Mesothelial cell of epicardium (in vitro differentiated cells): ENCODE measurements at regions not wholly inside any gene's neighbourhood (a gene's known extent, or its start where the extent isn't known, plus 50 kb on each side); places are given as distances from the start of the nearest gene placed in this dataset.
"Not testable (repeated sequence)": the region's sequence is repeated elsewhere in the genome, so short reads cannot be mapped to it uniquely, and the experiment has no call there.

Experiments
- DNase-seq, 2 experiments: peaks; one replicate each; pipeline ENCODE4 v3.0.0; 2021; ENCODE audit warnings: low spot score in 2 of 2; ENCODE audit not compliant: unreplicated experiment in 2 of 2
- H3K27ac Mint-ChIP-seq: 2 replicates; pipeline ENCODE4 v1.8.0; 2021; ENCODE audit warnings: mixed read lengths
- H3K27me3 Mint-ChIP-seq: 2 replicates; pipeline ENCODE4 v1.8.0; 2021; ENCODE audit warnings: low read depth, mixed read lengths
- H3K36me3 Mint-ChIP-seq: 2 replicates; pipeline ENCODE4 v1.8.0; 2021; ENCODE audit warnings: mixed read lengths
- H3K4me1 Mint-ChIP-seq: 2 replicates; pipeline ENCODE4 v1.8.0; 2021; ENCODE audit warnings: mixed read lengths
- H3K4me3 Mint-ChIP-seq: 2 replicates; pipeline ENCODE4 v1.8.0; 2021; ENCODE audit warnings: mild to moderate bottlenecking, moderate library complexity, mixed read lengths
- H3K9me3 Mint-ChIP-seq: 2 replicates; pipeline ENCODE4 v1.8.0; 2021; ENCODE audit warnings: mixed read lengths
- CTCF ChIP-seq: fragments of 200-600 bp; sonication (generic); IDR thresholded peaks from one replicate; pipeline ENCODE4 v1.5.0; 2021; ENCODE audit warnings: antibody characterized with exemption; ENCODE audit not compliant: unreplicated experiment

- Mint-ChIP-seq H3K27ac (no peak overlapping the region), H3K27me3 (no peaks in the 10 kb centered on the region), H3K4me1 (peaks cover 17% of the 10 kb centered on the region), H3K9me3 (no peaks in the 10 kb centered on the region), H3K4me3 (no peak overlapping the region), H3K36me3 (no peaks in the 10 kb centered on the region)
- no peak for DNase-seq
- no peak for TF ChIP-seq CTCF
These were observed 152.0 kb upstream of the PTPN1 start for GRCh38 chr20:50358166-50358565.

- no peak for TF ChIP-seq CTCF
- Mint-ChIP-seq H3K4me1 (peaks cover 17% of the 10 kb centered on the region), H3K27ac (no peak overlapping the region), H3K27me3 (no peaks in the 10 kb centered on the region), H3K36me3 (no peaks in the 10 kb centered on the region), H3K9me3 (no peaks in the 10 kb centered on the region), H3K4me3 (no peak overlapping the region)
- no peak for DNase-seq
These were observed 151.2 kb upstream of the PTPN1 start for GRCh38 chr20:50358971-50359370.

- DNase-seq: no peak
- Mint-ChIP-seq H3K27ac (peak overlapping the region; percentile 18), H3K27me3 (no peaks in the 10 kb centered on the region), H3K4me3 (no peak overlapping the region), H3K36me3 (no peaks in the 10 kb centered on the region), H3K9me3 (no peaks in the 10 kb centered on the region), H3K4me1 (peaks cover 17% of the 10 kb centered on the region)
- no peak for TF ChIP-seq CTCF
These were observed 150.5 kb upstream of the PTPN1 start for GRCh38 chr20:50359607-50360217.

GRCh38 chr20:50360218-50360672, 149.9 kb upstream of the PTPN1 start:
- TF ChIP-seq CTCF: no peak
- Mint-ChIP-seq H3K27me3 (no peaks in the 10 kb centered on the region), H3K27ac (no peak overlapping the region), H3K36me3 (no peaks in the 10 kb centered on the region), H3K9me3 (no peaks in the 10 kb centered on the region), H3K4me1 (peaks cover 17% of the 10 kb centered on the region), H3K4me3 (no peak overlapping the region)
- no peak for DNase-seq

- TF ChIP-seq CTCF: no peak
These were observed 149.3 kb upstream of the PTPN1 start for GRCh38 chr20:50360921-50361320.

GRCh38 chr20:50362177-50362576, 148.0 kb upstream of the PTPN1 start:
- H3K27ac Mint-ChIP-seq, H3K4me3 Mint-ChIP-seq: not testable (repeated sequence)

More at GRCh38 chr20:50360921-50361320, 149.3 kb upstream of the PTPN1 start:
- Mint-ChIP-seq H3K9me3 (no peaks in the 10 kb centered on the region), H3K27ac (peak overlapping the region; percentile 6), H3K4me1 (peaks cover 17% of the 10 kb centered on the region), H3K27me3 (no peaks in the 10 kb centered on the region), H3K36me3 (no peaks in the 10 kb centered on the region), H3K4me3 (no peak overlapping the region)
- no peak for DNase-seq

More at GRCh38 chr20:50362177-50362576, 148.0 kb upstream of the PTPN1 start:
- not testable (repeated sequence) for H3K36me3 Mint-ChIP-seq, H3K9me3 Mint-ChIP-seq, DNase-seq, H3K27me3 Mint-ChIP-seq
- H3K4me1 Mint-ChIP-seq: peaks cover 21% of the 10 kb centered on the region
